HG03135 (cell line): ENCODE measurements at regions not wholly inside any gene's neighbourhood (a gene's known extent, or its start where the extent isn't known, plus 50 kb on each side); places are given as distances from the start of the nearest gene placed in this dataset.

ENCODE experiments used
- ATAC-seq: cut with Tn5 transposase; IDR thresholded peaks from one replicate; pipeline ENCODE4 v1.9.1; 2021; ENCODE audit warnings: mild to moderate bottlenecking, moderate library complexity; ENCODE audit not compliant: unreplicated experiment

GRCh38 chr3:72224804-72225509 is 440.0 kb upstream of the PROK2 start:
- no peak for ATAC-seq

- no peak for ATAC-seq
Observed at GRCh38 chr3:72223628-72224027, 438.7 kb upstream of the PROK2 start.

- ATAC-seq: no peak
Observed at GRCh38 chr3:72223116-72223515, 438.2 kb upstream of the PROK2 start.

GRCh38 chr3:72222410-72222809 is 437.5 kb upstream of the PROK2 start:
- no peak for ATAC-seq

- ATAC-seq: no peak
Observed at GRCh38 chr3:72220946-72221345, 436.0 kb upstream of the PROK2 start.

GRCh38 chr3:72219752-72220151 is 434.8 kb upstream of the PROK2 start:
- ATAC-seq: no peak

GRCh38 chr3:72217570-72217969 is 432.6 kb upstream of the PROK2 start:
- no peak for ATAC-seq

- no peak for ATAC-seq
Observed at GRCh38 chr3:72214066-72214951, 429.4 kb upstream of the PROK2 start.

- no peak for ATAC-seq
Observed at GRCh38 chr3:72213296-72214065, 428.5 kb upstream of the PROK2 start.

GRCh38 chr3:72212396-72212795 is 427.4 kb upstream of the PROK2 start:
- ATAC-seq: no peak

GRCh38 chr3:72210261-72210660 is 425.3 kb upstream of the PROK2 start:
- no peak for ATAC-seq

- no peak for ATAC-seq
Observed at GRCh38 chr3:72205297-72205826, 420.4 kb upstream of the PROK2 start.

- no peak for ATAC-seq
Observed at GRCh38 chr3:72204452-72204851, 419.5 kb upstream of the PROK2 start.

GRCh38 chr3:72203613-72204349 is 418.8 kb upstream of the PROK2 start:
- no peak for ATAC-seq

- ATAC-seq: no peak
Observed at GRCh38 chr3:72203105-72203504, 418.2 kb upstream of the PROK2 start.

GRCh38 chr3:72200332-72200731 is 415.4 kb upstream of the PROK2 start:
- no peak for ATAC-seq

GRCh38 chr3:72199530-72199929 is 414.6 kb upstream of the PROK2 start:
- ATAC-seq: no peak

- ATAC-seq: no peak
Observed at GRCh38 chr3:72196377-72196929, 411.5 kb upstream of the PROK2 start.

- no peak for ATAC-seq
Observed at GRCh38 chr3:72195895-72196294, 410.9 kb upstream of the PROK2 start.

- ATAC-seq: no peak
Observed at GRCh38 chr3:72194458-72194857, 409.5 kb upstream of the PROK2 start.
